MCF 10A (cell line): ENCODE measurements at regions not wholly inside any gene's neighbourhood (a gene's known extent, or its start where the extent isn't known, plus 50 kb on each side); places are given as distances from the start of the nearest gene placed in this dataset.
"Not testable (repeated sequence)": the region's sequence is repeated elsewhere in the genome, so short reads cannot be mapped to it uniquely, and the experiment has no call there.

ENCODE experiments used
- BruUV-seq: library from RNA; stranded (reverse); fragments of 400-500 nt; replicated peaks from 2 replicates; lab custom pipeline; 2021; lab: Mats Ljungman, UMichigan
- CTCF ChIA-PET: fragments of 300-600 bp; sonication (Branson Sonifier 250); formaldehyde crosslinking; extraction: SDS; loops from one replicate; lab custom pipeline; 2021; ENCODE audit warnings: antibody characterized with exemption, inconsistent platforms; lab: Yijun Ruan, JAX
- POLR2A ChIA-PET: fragments of 300-600, 350-650 bp; sonication (Branson Sonifier 250); formaldehyde crosslinking; extraction: SDS; loops from one replicate; lab custom pipeline; 2020; ENCODE audit warnings: antibody characterized with exemption, inconsistent platforms; lab: Yijun Ruan, JAX
- DNase-seq: peaks from one replicate; pipeline ENCODE4 v3.0.0-alpha.2; 2018; ENCODE audit not compliant: unreplicated experiment
- H3K27ac Mint-ChIP-seq: one replicate; pipeline ENCODE4 v1.8.0; 2022; ENCODE audit warnings: mild to moderate bottlenecking, low read depth, mixed read lengths; ENCODE audit not compliant: unreplicated experiment
- H3K27me3 Mint-ChIP-seq: one replicate; pipeline ENCODE4 v1.8.0; 2022; ENCODE audit warnings: mixed read lengths; ENCODE audit not compliant: insufficient read depth, unreplicated experiment
- H3K36me3 Mint-ChIP-seq: one replicate; pipeline ENCODE4 v1.8.0; 2022; ENCODE audit warnings: mild to moderate bottlenecking, moderate library complexity, mixed read lengths; ENCODE audit not compliant: insufficient read depth, unreplicated experiment
- H3K4me1 Mint-ChIP-seq: one replicate; pipeline ENCODE4 v1.8.0; 2022; ENCODE audit warnings: mixed read lengths; ENCODE audit not compliant: insufficient read depth, unreplicated experiment
- H3K4me3 Mint-ChIP-seq: one replicate; pipeline ENCODE4 v1.8.0; 2022; ENCODE audit warnings: mild to moderate bottlenecking, moderate library complexity, mixed read lengths; ENCODE audit not compliant: unreplicated experiment
- H3K9me3 Mint-ChIP-seq: one replicate; pipeline ENCODE4 v1.8.0; 2022; ENCODE audit warnings: mixed read lengths; ENCODE audit not compliant: unreplicated experiment
- intact Hi-C: fragments of 100-400 bp; cut with micrococcal nuclease; formaldehyde crosslinking; loops from 2 replicates; pipeline ENCODE4 v1.14.1; 2022

DNA sequence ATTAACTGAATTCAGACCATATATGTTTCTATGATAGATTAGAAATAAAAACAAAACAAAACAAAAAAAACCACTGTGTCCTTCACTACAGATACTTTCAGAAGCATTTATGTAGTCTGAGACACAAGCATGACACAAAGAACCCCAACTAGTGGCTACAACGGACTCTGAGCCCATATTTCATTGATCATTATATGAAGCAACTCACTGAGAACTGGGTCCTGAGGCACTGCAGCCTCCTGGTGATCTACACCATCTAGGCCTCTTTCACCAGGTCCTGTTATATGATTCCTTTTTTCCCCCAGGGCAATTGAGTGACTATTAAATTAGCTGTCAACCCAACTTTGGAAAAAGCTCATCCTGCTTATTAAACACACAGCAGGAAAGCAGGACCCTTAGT lies 98.3 kb downstream of the NBPF8 start:
- BruUV-seq, H3K27me3 Mint-ChIP-seq: not testable (repeated sequence)

DNA sequence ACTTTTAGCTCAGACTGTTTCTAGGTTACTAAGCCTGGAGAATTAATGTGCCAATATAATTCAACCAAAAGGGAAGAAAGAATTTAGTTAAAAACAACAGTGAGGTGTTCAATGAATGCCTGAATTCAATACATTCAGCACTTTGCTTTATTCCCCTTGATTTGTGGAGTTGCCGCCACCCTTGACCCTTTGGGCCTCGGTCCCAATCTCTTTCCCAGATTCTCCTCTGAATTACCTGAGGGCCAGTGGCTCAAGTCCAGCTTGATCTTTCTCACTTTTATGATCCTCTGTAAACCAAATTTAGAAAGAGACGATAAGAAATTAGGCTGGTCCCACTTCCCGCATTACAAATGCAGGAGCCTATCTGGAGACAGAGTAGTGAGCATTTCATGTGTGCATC lies 98.7 kb downstream of the NBPF8 start:
- intact Hi-C loops, H3K4me3 Mint-ChIP-seq, H3K4me1 Mint-ChIP-seq, CTCF ChIA-PET, BruUV-seq, POLR2A ChIA-PET, DNase-seq, H3K9me3 Mint-ChIP-seq, H3K27ac Mint-ChIP-seq, H3K27me3 Mint-ChIP-seq: not testable (repeated sequence)
- H3K36me3 Mint-ChIP-seq = peaks cover 20% of the 10 kb centered on the region

More for the DNA sequence above, 98.3 kb downstream of the NBPF8 start:
- peaks cover 20% of the 10 kb centered on the region for H3K36me3 Mint-ChIP-seq
- H3K9me3 Mint-ChIP-seq, H3K27ac Mint-ChIP-seq, POLR2A ChIA-PET, H3K4me3 Mint-ChIP-seq, CTCF ChIA-PET, intact Hi-C loops, DNase-seq, H3K4me1 Mint-ChIP-seq: not testable (repeated sequence)

DNA sequence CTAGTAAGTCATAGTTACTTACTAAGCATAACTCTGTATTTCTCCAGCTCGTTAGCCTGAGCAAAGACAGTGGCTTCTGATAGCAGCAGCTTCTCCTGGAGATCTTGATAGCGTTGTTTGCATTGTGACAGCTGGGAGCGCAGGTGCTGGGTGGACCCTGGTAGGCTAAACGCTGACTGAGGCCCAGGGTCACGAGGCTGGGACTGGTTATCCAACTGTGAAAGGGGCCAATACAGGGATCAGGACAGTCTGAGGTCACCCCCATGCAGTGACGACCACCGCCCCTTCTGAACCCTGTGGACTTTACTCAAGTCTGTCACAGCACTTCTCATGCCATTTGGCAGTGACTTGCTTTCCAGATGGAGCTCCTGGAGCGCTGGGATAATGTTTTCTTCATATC lies 104.4 kb downstream of the NBPF8 start:
- H3K27me3 Mint-ChIP-seq, BruUV-seq, intact Hi-C loops: not testable (repeated sequence)

DNA sequence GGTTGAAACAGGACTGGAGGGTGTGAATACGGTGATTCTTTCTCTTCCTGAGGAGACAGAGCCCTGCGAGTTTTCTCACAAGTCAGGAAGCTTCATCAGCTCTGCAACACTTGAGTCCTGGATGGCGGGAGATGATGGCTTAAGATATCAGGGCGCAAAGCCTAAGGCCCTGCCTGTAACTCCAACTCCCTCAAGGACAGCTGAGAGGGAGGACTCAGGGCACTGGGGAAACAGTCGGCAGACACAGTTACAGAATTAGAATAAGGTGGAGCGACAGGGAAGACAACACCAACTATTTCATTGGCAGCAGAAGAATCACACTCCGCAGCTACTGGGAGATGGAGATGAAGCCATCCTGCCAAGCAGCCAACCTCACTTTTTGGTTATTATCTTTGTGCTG lies 109.6 kb downstream of the NBPF8 start:
- CTCF ChIA-PET, H3K4me3 Mint-ChIP-seq, intact Hi-C loops: not testable (repeated sequence)

More for the DNA sequence above, 104.4 kb downstream of the NBPF8 start:
- DNase-seq, H3K4me3 Mint-ChIP-seq, H3K27ac Mint-ChIP-seq, H3K4me1 Mint-ChIP-seq, CTCF ChIA-PET, H3K9me3 Mint-ChIP-seq, H3K36me3 Mint-ChIP-seq, POLR2A ChIA-PET: not testable (repeated sequence)

DNA sequence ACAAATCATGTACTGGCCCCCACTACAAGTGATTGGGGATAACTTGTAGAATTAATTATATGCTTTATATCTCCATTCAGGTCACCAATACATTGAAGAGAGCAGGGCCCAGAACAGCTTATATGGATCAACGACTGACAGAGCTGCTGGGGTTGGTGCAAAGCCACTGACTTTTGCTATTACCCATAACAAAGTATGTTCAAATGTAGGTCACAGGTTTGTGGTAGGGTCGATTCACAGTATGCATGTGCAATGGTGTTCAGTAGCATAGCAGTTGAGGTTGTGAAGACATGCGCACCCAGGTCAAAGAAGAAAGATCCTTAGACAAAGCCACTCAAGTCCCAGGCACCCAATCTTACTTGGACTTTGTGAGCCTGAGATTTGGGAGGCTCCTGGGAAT lies 110.6 kb downstream of the NBPF8 start:
- intact Hi-C loops, CTCF ChIA-PET, H3K36me3 Mint-ChIP-seq: not testable (repeated sequence)

More for the DNA sequence above, 109.6 kb downstream of the NBPF8 start:
- H3K27me3 Mint-ChIP-seq, POLR2A ChIA-PET, H3K36me3 Mint-ChIP-seq, BruUV-seq, DNase-seq, H3K27ac Mint-ChIP-seq, H3K9me3 Mint-ChIP-seq, H3K4me1 Mint-ChIP-seq: not testable (repeated sequence)

DNA sequence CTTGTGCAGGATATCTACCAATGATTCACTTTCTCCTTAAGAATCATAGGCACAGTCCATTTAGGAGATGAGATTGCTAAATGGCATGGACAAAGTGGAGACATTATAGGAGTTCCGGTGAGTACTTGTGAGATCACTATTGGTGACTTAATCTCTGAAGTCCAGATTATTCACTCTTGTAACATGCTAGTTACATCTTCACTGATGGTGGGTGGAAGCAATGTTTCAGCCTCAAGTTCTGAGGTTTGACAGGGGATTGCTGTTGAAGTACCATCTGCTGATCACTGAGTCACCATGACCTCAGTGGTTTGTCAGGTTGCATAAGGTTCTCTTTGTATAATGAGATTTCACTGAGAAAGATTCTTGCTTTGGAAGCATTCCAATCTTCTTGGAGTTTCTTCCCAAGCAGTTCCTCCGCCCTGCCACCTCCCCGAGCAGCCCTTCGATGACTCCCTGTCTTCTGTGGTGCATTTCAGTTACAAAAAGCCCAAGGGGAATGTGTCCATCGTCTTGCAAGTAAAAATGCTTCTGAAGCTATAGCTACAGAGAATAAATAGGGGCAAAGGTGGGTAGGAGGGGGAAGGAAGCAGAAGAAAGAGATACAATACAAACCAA lies 114.7 kb downstream of the NBPF8 start:
- DNase-seq, H3K27me3 Mint-ChIP-seq, CTCF ChIA-PET, POLR2A ChIA-PET, intact Hi-C loops, H3K27ac Mint-ChIP-seq, H3K9me3 Mint-ChIP-seq, H3K36me3 Mint-ChIP-seq, H3K4me1 Mint-ChIP-seq, H3K4me3 Mint-ChIP-seq: not testable (repeated sequence)
- BruUV-seq = TSS peak; percentile 44

More for the DNA sequence above, 110.6 kb downstream of the NBPF8 start:
- H3K27ac Mint-ChIP-seq, H3K4me3 Mint-ChIP-seq, H3K27me3 Mint-ChIP-seq, BruUV-seq, H3K9me3 Mint-ChIP-seq, POLR2A ChIA-PET, DNase-seq, H3K4me1 Mint-ChIP-seq: not testable (repeated sequence)

DNA sequence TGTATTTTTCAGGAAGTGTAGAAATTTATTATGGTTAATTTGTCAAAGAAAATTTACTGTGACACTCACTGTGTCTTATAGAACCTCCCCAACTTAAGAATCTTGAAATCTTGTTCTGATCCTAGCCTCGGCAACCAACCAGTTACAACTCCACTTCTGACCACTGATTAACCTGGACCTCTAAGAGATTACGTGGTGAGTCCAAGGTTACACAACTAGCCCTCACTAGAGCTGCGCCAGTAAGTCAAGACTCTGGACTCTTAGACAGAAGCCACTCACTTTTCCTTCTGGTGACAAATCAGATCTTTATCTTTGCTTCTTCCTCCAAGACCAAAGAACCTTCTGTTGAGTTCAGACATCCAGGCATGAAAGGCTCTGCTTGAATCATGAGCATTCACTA lies 116.6 kb downstream of the NBPF8 start:
- DNase-seq, H3K9me3 Mint-ChIP-seq, POLR2A ChIA-PET, H3K4me1 Mint-ChIP-seq, H3K27me3 Mint-ChIP-seq, intact Hi-C loops, BruUV-seq, CTCF ChIA-PET, H3K36me3 Mint-ChIP-seq, H3K4me3 Mint-ChIP-seq, H3K27ac Mint-ChIP-seq: not testable (repeated sequence)

DNA sequence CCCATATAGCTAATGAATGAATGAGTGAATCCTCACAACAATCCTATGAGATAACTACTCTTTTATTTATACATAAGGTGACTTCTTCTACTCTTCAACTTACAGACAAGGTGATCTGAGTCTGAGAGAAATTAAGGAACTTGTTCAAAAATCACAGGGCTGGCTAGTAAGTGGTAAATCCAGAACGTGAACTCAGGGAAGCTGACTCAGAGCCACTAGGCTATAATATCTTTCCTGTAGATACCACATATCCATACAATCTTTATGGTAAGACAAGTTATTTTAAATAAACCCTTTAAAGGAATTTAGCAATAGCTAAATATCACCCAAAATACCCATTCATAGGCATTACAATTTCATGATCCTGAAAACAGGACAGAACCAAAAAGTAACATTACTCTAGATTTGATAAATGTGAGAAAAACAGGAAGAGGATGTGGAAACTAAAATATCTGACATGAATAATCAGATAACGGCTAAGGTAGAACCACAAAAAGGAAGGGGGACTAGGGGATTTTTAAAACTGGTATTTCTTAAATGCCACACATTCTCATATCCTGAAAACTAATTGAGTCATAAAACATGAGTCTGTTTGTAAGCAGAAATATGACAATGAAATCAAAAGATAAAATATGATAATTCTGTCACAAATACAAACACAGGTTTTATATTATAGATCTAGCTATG lies 119.7 kb downstream of the NBPF8 start:
- H3K4me1 Mint-ChIP-seq, H3K9me3 Mint-ChIP-seq, H3K4me3 Mint-ChIP-seq, CTCF ChIA-PET, H3K27me3 Mint-ChIP-seq, intact Hi-C loops, DNase-seq: not testable (repeated sequence)
- Mint-ChIP-seq H3K36me3 (peaks cover 15% of the 10 kb centered on the region), H3K27ac (peak overlapping the region; percentile 83)
- BruUV-seq = TSS peak; percentile 68
- POLR2A ChIA-PET = interaction anchor here (0.6 kb wide), 1 partner anchor 359 kb away, joined by 3 read pairs; no protein-coding TSS in a partner anchor

DNA sequence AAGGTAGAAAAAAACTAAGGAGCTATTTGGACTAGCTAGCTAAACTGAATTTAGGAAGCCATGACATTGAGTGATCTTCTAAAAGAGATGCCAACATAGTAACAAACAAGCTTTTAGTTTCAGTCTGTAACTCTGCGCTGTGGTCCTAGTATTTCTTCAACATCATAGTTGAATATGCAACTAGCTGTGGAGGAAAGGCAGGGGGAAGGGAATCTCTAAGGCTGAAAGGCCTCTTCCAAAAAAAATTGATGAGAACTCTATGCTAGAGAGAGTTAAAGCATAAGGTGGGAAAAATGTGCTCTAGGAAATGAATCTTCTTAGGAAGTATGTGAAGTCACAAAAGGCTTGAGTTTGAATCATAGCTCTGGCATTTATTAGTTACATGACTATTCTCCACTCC lies 120.2 kb downstream of the NBPF8 start:
- H3K4me3 Mint-ChIP-seq, H3K27me3 Mint-ChIP-seq, DNase-seq, BruUV-seq, H3K4me1 Mint-ChIP-seq, intact Hi-C loops, CTCF ChIA-PET, H3K9me3 Mint-ChIP-seq: not testable (repeated sequence)
- peaks cover 15% of the 10 kb centered on the region for H3K36me3 Mint-ChIP-seq
- POLR2A ChIA-PET = interaction anchor here (0.6 kb wide), 1 partner anchor 359 kb away, joined by 3 read pairs; no protein-coding TSS in a partner anchor
- peak overlapping the region; percentile 83 for H3K27ac Mint-ChIP-seq
